Ishikawa (cell line): ENCODE measurements at regions not wholly inside any gene's neighbourhood (a gene's known extent, or its start where the extent isn't known, plus 50 kb on each side); places are given as distances from the start of the nearest gene placed in this dataset.

Experiments used
- CEBPB ChIP-seq: IDR thresholded peaks from 2 replicates; pipeline ENCODE4 v1.6.1; 2012
- CREB1 ChIP-seq: IDR thresholded peaks from 2 replicates; pipeline ENCODE4 v1.6.1; 2012; ENCODE audit warnings: low read depth
- EGR1 ChIP-seq: IDR thresholded peaks from 2 replicates; pipeline ENCODE4 v1.6.1; 2012
- EP300 ChIP-seq: IDR thresholded peaks from 2 replicates; pipeline ENCODE4 v1.6.1; 2012; ENCODE audit warnings: borderline replicate concordance
- FOXM1 ChIP-seq: IDR thresholded peaks from 2 replicates; pipeline ENCODE4 v1.6.1; 2012; ENCODE audit warnings: low read depth, borderline replicate concordance
- MAX ChIP-seq: IDR thresholded peaks from 2 replicates; pipeline ENCODE4 v1.6.1; 2012
- NFIC ChIP-seq: IDR thresholded peaks from 2 replicates; pipeline ENCODE4 v1.6.1; 2012
- RAD21 ChIP-seq: IDR thresholded peaks from 2 replicates; pipeline ENCODE4 v1.6.1; 2012; ENCODE audit warnings: low read depth
- REST ChIP-seq: IDR thresholded peaks from 2 replicates; pipeline ENCODE4 v1.6.1; 2012; ENCODE audit warnings: low read depth, mild to moderate bottlenecking
- TAF1 ChIP-seq: IDR thresholded peaks from 2 replicates; pipeline ENCODE4 v1.6.1; 2012; ENCODE audit warnings: low read depth, mild to moderate bottlenecking
- TCF12 ChIP-seq: IDR thresholded peaks from 2 replicates; pipeline ENCODE4 v1.6.1; 2012; ENCODE audit warnings: low read depth
- TEAD4 ChIP-seq: IDR thresholded peaks from 2 replicates; pipeline ENCODE4 v1.6.1; 2012
- USF1 ChIP-seq: IDR thresholded peaks from 2 replicates; pipeline ENCODE4 v1.6.1; 2012
- YY1 ChIP-seq: IDR thresholded peaks from 2 replicates; pipeline ENCODE4 v1.6.1; 2012; ENCODE audit warnings: low read depth
- ZBTB7A ChIP-seq: IDR thresholded peaks from 2 replicates; pipeline ENCODE4 v1.6.1; 2012; ENCODE audit warnings: low read depth

GRCh38 chr12:33650832-33651231, 211.2 kb upstream of the SYT10 start:
- TF ChIP-seq REST (no peak), EGR1 (no peak), EP300 (no peak), TCF12 (no peak), USF1 (no peak), TEAD4 (no peak), RAD21 (no peak), CREB1 (no peak), NFIC (no peak), MAX (no peak), YY1 (no peak), TAF1 (no peak)

- TF ChIP-seq MAX (no peak), CEBPB (no peak), ZBTB7A (no peak), CREB1 (no peak), TCF12 (no peak), USF1 (no peak), TEAD4 (no peak), YY1 (no peak)
Measured at GRCh38 chr12:33653362-33653761, 213.7 kb upstream of the SYT10 start.

GRCh38 chr12:33654313-33654712, 214.7 kb upstream of the SYT10 start:
- TF ChIP-seq USF1: no peak
- TF ChIP-seq REST: no peak
- TF ChIP-seq ZBTB7A: no peak
- no peak for TF ChIP-seq TEAD4
- TF ChIP-seq EGR1: no peak
- TF ChIP-seq TAF1: no peak
- no peak for TF ChIP-seq TCF12
- no peak for TF ChIP-seq NFIC
- no peak for TF ChIP-seq FOXM1
- TF ChIP-seq CEBPB: no peak
- TF ChIP-seq MAX: no peak
- no peak for TF ChIP-seq EP300
- TF ChIP-seq CREB1: no peak
- no peak for TF ChIP-seq YY1
- TF ChIP-seq RAD21: no peak

GRCh38 chr12:33663000-33663654, 223.5 kb upstream of the SYT10 start:
- TF ChIP-seq TCF12 (no peak), NFIC (no peak), TEAD4 (no peak), TAF1 (no peak), CEBPB (no peak), FOXM1 (no peak), USF1 (no peak), EGR1 (no peak)

- TF ChIP-seq MAX (no peak), TCF12 (no peak), REST (no peak), NFIC (no peak), RAD21 (no peak), EP300 (no peak)
Measured at GRCh38 chr12:33669349-33669748, 229.7 kb upstream of the SYT10 start.
